ENCODE measurements at regions not wholly inside any gene's neighbourhood (a gene's known extent, or its start where the extent isn't known, plus 50 kb on each side); places are given as distances from the start of the nearest gene placed in this dataset.

DNA sequence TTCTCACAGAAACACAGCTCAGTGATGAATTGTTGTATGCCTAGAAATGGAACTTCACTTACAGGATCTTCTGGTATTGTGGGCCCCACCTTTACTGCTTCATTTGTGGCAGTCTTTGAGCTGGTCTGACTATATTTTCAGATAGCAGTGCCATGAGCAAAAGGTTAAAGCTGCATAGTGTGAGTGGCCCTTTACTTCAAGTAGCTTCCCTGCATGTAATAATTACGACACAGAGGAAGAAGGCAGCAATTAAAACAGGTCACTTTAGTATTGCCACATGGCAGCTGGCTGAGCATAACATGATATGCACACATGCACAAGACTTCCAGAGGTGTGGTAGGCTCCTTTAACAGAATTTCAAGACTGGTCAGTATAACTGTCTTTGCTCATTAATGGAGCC, 426.3 kb upstream of the ZEB2 start:
- Histone ChIP-seq H2AK5ac (ENCODE audit: insufficient read length, low read length) (no peak overlapping the region), H3K4me1 (ENCODE audit: insufficient read depth, low read length) (no peaks in the 10 kb centered on the region; the same call in 1 of the 2 replicates), H2BK12ac (ENCODE audit: insufficient read length, low read depth, low read length) (no peak overlapping the region), H3T11ph (ENCODE audit: low read length) (no peak overlapping the region), H3K79me2 (ENCODE audit: insufficient read depth, low read length) (no peaks in the 10 kb centered on the region), H3K23ac (ENCODE audit: insufficient read length, low read depth, low read length) (no peak overlapping the region), H2BK5ac (ENCODE audit: insufficient read length, low read length) (no peak overlapping the region), H3K27me3 (ENCODE audit: insufficient read depth, low read length) (no peaks in the 10 kb centered on the region), H4K20me1 (ENCODE audit: control insufficient read depth, insufficient read depth, insufficient read length) (no peaks in the 10 kb centered on the region), H2BK20ac (ENCODE audit: low read depth, low read length, poor library complexity, severe bottlenecking) (no peak overlapping the region), H3K14ac (ENCODE audit: insufficient read depth, low read length) (no peak overlapping the region), H3K9me3 (ENCODE audit: control insufficient read depth, low read depth, low read length) (no peaks in the 10 kb centered on the region), H4K8ac (replicated peaks; ENCODE audit: insufficient read length, low read depth, low read length) (no peak overlapping the region), H2BK120ac (ENCODE audit: low read depth, low read length, poor library complexity, severe bottlenecking) (no peak overlapping the region), H3K18ac (ENCODE audit: insufficient read length, low read depth, low read length) (no peak overlapping the region), H3K4me2 (ENCODE audit: insufficient read depth, insufficient read length, low read length) (no peak overlapping the region), H3K27ac (ENCODE audit: insufficient read length, low read depth, low read length) (no peak overlapping the region), H3K4ac (ENCODE audit: low read depth, low read length) (no peak overlapping the region), H2BK15ac (ENCODE audit: low read depth, low read length) (no peak overlapping the region), H4K91ac (ENCODE audit: insufficient read length, low read depth, low read length) (no peak overlapping the region), H2AFZ (ENCODE audit: low read length) (no peak overlapping the region), H4K5ac (ENCODE audit: insufficient read length, low read depth, low read length) (no peak overlapping the region), H3K9ac (ENCODE audit: extremely low read depth, insufficient read length, low read length) (no peak overlapping the region), H3K23me2 (ENCODE audit: insufficient read length, low read depth, low read length, poor library complexity, severe bottlenecking) (no peaks in the 10 kb centered on the region), H3K56ac (ENCODE audit: insufficient read length, low read depth, low read length) (no peak overlapping the region), H3K79me1 (ENCODE audit: insufficient read depth, low read depth, low read length, poor library complexity, severe bottlenecking) (no peaks in the 10 kb centered on the region)
- Mint-ChIP-seq H3K27ac (no peak overlapping the region), H3K4me3 (no peak overlapping the region), H3K36me3 (ENCODE audit: insufficient read depth in 1 of 3, low read depth in 3 of 3) (no peaks in the 10 kb centered on the region), H3K4me1 (peaks cover 12 to 16% of the 10 kb centered on the region in 2 experiments), H3K27me3 (ENCODE audit: low read depth) (no peaks in the 10 kb centered on the region), H3K9me3 (no peaks in the 10 kb centered on the region)
- TF ChIP-seq, protein P1, sequence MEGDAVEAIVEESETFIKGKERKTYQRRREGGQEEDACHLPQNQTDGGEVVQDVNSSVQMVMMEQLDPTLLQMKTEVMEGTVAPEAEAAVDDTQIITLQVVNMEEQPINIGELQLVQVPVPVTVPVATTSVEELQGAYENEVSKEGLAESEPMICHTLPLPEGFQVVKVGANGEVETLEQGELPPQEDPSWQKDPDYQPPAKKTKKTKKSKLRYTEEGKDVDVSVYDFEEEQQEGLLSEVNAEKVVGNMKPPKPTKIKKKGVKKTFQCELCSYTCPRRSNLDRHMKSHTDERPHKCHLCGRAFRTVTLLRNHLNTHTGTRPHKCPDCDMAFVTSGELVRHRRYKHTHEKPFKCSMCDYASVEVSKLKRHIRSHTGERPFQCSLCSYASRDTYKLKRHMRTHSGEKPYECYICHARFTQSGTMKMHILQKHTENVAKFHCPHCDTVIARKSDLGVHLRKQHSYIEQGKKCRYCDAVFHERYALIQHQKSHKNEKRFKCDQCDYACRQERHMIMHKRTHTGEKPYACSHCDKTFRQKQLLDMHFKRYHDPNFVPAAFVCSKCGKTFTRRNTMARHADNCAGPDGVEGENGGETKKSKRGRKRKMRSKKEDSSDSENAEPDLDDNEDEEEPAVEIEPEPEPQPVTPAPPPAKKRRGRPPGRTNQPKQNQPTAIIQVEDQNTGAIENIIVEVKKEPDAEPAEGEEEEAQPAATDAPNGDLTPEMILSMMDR (conservative IDR thresholded peaks at IDR 0.05), result no peak
- WGBS (ENCODE audit: extremely low coverage, insufficient read length, low lambda C conversion rate), result no CpG with 5 or more reads among the region's 1 CpG
- no peak for DNase-seq
